Astrocyte of the hippocampus (primary cell): ENCODE measurements at regions not wholly inside any gene's neighbourhood (a gene's known extent, or its start where the extent isn't known, plus 50 kb on each side); places are given as distances from the start of the nearest gene placed in this dataset.
"Not testable (repeated sequence)": the region's sequence is repeated elsewhere in the genome, so short reads cannot be mapped to it uniquely, and the experiment has no call there.

Experiments used
- DNase-seq: peaks from one replicate; pipeline ENCODE4 v3.0.0; 2011; ENCODE audit warnings: low read depth, low spot score

- no peak for DNase-seq
Observed at GRCh38 chr9:100811643-100812042, 216.9 kb upstream of the PLPPR1 start.

GRCh38 chr9:100813871-100814270 is 214.7 kb upstream of the PLPPR1 start:
- no peak for DNase-seq

GRCh38 chr9:100819980-100820379 is 208.5 kb upstream of the PLPPR1 start:
- no peak for DNase-seq

GRCh38 chr9:100833035-100833434 is 195.5 kb upstream of the PLPPR1 start:
- DNase-seq: not testable (repeated sequence)

- DNase-seq: no peak
Observed at GRCh38 chr9:100838857-100839256, 189.7 kb upstream of the PLPPR1 start.

- no peak for DNase-seq
Observed at GRCh38 chr9:100848726-100849125, 179.8 kb upstream of the PLPPR1 start.

- DNase-seq: no peak
Observed at GRCh38 chr9:100852088-100852487, 176.4 kb upstream of the PLPPR1 start.

- peak; percentile 18 for DNase-seq
Observed at GRCh38 chr9:100856238-100856637, 172.3 kb upstream of the PLPPR1 start.

- DNase-seq: no peak
Observed at GRCh38 chr9:100865111-100865510, 163.4 kb upstream of the PLPPR1 start.

- no peak for DNase-seq
Observed at GRCh38 chr9:100865648-100866047, 162.9 kb upstream of the PLPPR1 start.

GRCh38 chr9:100869326-100869725 is 159.2 kb upstream of the PLPPR1 start:
- peak; percentile 56 for DNase-seq

- no peak for DNase-seq
Observed at GRCh38 chr9:100879884-100880283, 148.6 kb upstream of the PLPPR1 start.

GRCh38 chr9:100880284-100880683 is 148.2 kb upstream of the PLPPR1 start:
- no peak for DNase-seq

GRCh38 chr9:100884518-100884917 is 144.0 kb upstream of the PLPPR1 start:
- peak; percentile 2 for DNase-seq

- no peak for DNase-seq
Observed at GRCh38 chr9:100890321-100890720, 138.2 kb upstream of the PLPPR1 start.

- no peak for DNase-seq
Observed at GRCh38 chr9:100911273-100911672, 117.3 kb upstream of the PLPPR1 start.

GRCh38 chr9:100913257-100913656 is 115.3 kb upstream of the PLPPR1 start:
- no peak for DNase-seq

GRCh38 chr9:100914266-100914665 is 114.3 kb upstream of the PLPPR1 start:
- DNase-seq: no peak

- no peak for DNase-seq
Observed at GRCh38 chr9:100919506-100919905, 109.0 kb upstream of the PLPPR1 start.

GRCh38 chr9:100926366-100926765 is 102.2 kb upstream of the PLPPR1 start:
- DNase-seq: no peak

GRCh38 chr9:100927763-100928162 is 100.8 kb upstream of the PLPPR1 start:
- DNase-seq: no peak

- peak; percentile 83 for DNase-seq
Observed at GRCh38 chr9:100933656-100934055, 94.9 kb upstream of the PLPPR1 start.

- DNase-seq: no peak
Observed at GRCh38 chr9:100937382-100937781, 91.1 kb upstream of the PLPPR1 start.

GRCh38 chr9:100938507-100938906 is 90.0 kb upstream of the PLPPR1 start:
- DNase-seq: no peak

GRCh38 chr9:100939636-100940035 is 88.9 kb upstream of the PLPPR1 start:
- DNase-seq: peak; percentile 5
